ENCODE measurements at regions not wholly inside any gene's neighbourhood (a gene's known extent, or its start where the extent isn't known, plus 50 kb on each side); places are given as distances from the start of the nearest gene placed in this dataset.

DNA sequence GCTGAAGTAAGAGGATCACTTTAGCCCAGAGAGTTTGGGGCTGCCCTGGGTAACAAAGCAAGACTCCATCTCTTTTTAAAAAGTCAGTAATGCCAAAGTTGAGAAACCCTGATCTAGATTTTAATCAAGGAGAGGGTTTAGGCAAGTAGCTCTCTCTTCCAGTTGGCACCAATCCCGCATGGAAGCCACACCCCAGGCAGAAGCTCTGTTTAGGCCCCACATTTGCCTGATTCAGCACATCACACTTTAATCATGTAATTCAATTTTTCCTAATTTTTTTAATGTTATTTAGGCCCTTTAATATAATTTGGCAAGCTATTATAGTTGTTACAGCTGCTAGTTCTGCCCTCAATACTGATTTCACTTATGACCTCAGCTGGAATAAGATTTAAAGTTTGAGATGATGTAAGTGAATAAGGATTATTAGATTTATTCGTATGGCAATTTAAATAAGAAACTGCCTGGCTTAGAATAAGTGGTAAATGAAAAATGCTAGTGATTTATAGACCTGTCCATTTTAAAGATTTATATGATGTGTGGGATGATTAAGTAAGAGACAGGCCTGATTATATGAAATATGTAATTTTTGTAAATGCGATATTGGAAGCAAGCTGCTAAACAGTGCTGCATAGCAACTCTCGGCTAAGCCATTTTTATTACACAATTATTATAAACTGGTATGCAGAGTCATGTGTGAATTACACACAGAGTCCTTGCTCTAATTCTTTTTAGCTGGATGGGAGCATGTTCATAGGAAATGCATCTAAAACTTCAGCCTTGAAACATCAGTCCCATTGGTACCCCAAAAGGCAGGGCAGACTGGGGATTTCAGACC lies 80.2 kb upstream of the NFE2L3 start:
- Histone ChIP-seq H3K27me3 (ENCODE audit: control insufficient read depth, insufficient read depth, low read length) (peaks cover 4% of the 10 kb centered on the region), H3K4me3 (ENCODE audit: low read depth, low read length) (no peak overlapping the region), H3K27ac (ENCODE audit: low read depth, low read length) (no peak overlapping the region), H3K9me3 (ENCODE audit: control insufficient read depth, insufficient read depth, low read length) (no peaks in the 10 kb centered on the region)
- no peak for DNase-seq (ENCODE audit: low read depth, low spot score)
- ChIA-PET POLR2A (no interaction called here), CTCF (interaction anchor here (1.5 kb wide), 1 partner anchor 16 kb away, joined by 5 read pairs; no protein-coding TSS in a partner anchor)
- TF ChIP-seq, protein P1, sequence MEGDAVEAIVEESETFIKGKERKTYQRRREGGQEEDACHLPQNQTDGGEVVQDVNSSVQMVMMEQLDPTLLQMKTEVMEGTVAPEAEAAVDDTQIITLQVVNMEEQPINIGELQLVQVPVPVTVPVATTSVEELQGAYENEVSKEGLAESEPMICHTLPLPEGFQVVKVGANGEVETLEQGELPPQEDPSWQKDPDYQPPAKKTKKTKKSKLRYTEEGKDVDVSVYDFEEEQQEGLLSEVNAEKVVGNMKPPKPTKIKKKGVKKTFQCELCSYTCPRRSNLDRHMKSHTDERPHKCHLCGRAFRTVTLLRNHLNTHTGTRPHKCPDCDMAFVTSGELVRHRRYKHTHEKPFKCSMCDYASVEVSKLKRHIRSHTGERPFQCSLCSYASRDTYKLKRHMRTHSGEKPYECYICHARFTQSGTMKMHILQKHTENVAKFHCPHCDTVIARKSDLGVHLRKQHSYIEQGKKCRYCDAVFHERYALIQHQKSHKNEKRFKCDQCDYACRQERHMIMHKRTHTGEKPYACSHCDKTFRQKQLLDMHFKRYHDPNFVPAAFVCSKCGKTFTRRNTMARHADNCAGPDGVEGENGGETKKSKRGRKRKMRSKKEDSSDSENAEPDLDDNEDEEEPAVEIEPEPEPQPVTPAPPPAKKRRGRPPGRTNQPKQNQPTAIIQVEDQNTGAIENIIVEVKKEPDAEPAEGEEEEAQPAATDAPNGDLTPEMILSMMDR (IDR thresholded peaks at IDR 0.05; ENCODE audit: low read depth, low read length) = no peak

DNA sequence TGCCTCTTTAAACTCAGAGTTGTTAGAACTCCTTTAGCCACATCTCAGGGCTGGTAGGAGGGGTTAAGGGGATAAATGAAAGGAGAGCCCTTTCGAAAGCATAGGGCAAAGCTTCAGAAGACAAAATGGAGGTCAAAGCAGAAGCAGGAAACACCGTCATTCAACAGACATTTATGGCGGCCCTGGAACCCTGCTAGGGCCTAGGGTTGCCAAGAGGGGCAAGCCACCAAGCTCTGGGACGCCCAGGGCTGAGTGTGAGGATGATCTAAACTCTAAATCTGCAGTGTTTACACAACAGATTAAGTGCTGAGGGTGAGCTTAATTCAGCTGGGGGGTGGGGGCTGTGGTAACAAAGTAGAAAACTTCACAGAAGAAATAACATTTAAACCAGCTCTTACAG lies 79.0 kb upstream of the NFE2L3 start:
- H3K27me3 ChIP-seq (ENCODE audit: control insufficient read depth, insufficient read depth, low read length) = peaks cover 8% of the 10 kb centered on the region
- no peaks in the 10 kb centered on the region for H3K9me3 ChIP-seq (ENCODE audit: control insufficient read depth, insufficient read depth, low read length)
- TF ChIP-seq, protein P1 (IDR thresholded peaks at IDR 0.05; ENCODE audit: low read depth, low read length) = no peak
- POLR2A ChIA-PET = no interaction called here
- CTCF ChIA-PET = interaction anchor here (0.8 to 1.5 kb wide), 3 partner anchors 15 to 292 kb away, joined by 3 to 5 read pairs (median 4); no protein-coding TSS in a partner anchor
- no peak overlapping the region for H3K4me3 ChIP-seq (ENCODE audit: low read depth, low read length)
- DNase-seq (ENCODE audit: low read depth, low spot score) = no peak
- no peak overlapping the region for H3K27ac ChIP-seq (ENCODE audit: low read depth, low read length)

DNA sequence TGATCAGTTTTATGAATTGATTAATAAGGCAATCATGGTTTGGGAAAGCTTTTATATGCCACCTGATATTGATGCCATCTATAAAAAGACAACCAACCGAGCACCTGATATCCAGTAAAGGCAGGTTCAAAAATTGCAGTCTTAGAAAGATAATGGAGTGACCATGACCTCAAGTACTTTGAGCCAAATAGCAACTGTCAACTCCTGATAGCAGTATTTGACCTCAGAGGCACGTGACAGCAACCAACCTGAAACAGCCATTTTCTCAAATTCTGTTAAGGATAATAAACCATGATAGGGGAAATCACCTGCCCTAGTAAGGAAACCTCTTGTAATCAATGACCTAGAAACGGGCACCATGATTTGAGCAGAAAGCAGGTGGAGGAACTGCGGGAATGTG lies 77.1 kb upstream of the NFE2L3 start:
- CTCF ChIA-PET = interaction anchor here (1.0 kb wide), 1 partner anchor 16 kb away, joined by 3 read pairs; no protein-coding TSS in a partner anchor
- POLR2A ChIA-PET = no interaction called here
- Histone ChIP-seq H3K4me3 (ENCODE audit: low read depth, low read length) (no peak overlapping the region), H3K27ac (ENCODE audit: low read depth, low read length) (no peak overlapping the region), H3K9me3 (ENCODE audit: control insufficient read depth, insufficient read depth, low read length) (no peaks in the 10 kb centered on the region), H3K27me3 (ENCODE audit: control insufficient read depth, insufficient read depth, low read length) (peaks cover 21% of the 10 kb centered on the region)
- TF ChIP-seq, protein P1 (IDR thresholded peaks at IDR 0.05; ENCODE audit: low read depth, low read length) = no peak
- DNase-seq (ENCODE audit: low read depth, low spot score) = no peak

DNA sequence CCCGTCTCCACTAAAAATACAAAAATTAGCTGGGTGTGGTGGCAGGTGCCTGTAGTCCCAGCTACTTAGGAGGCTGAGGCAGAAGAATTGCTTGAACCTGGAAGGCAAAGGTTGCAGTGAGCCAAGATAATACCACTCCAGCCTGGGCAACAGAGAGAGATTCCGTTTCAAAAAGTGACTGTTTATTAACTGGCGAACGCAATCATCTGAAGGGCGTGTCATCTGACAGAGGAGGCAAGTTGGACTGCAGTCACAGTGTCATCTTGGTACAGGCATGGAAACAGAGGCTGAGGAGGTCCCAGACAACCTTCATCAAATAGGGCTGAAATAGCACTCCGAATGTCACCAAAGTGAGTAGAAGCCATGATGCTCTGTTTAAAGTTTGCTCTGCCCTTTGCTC lies 75.3 kb upstream of the NFE2L3 start:
- ChIA-PET CTCF (no interaction called here), POLR2A (no interaction called here)
- H3K9me3 ChIP-seq (ENCODE audit: control insufficient read depth, insufficient read depth, low read length) = no peaks in the 10 kb centered on the region
- DNase-seq (ENCODE audit: low read depth, low spot score) = no peak
- no peak overlapping the region for H3K27ac ChIP-seq (ENCODE audit: low read depth, low read length)
- no peak overlapping the region for H3K4me3 ChIP-seq (ENCODE audit: low read depth, low read length)
- H3K27me3 ChIP-seq (ENCODE audit: control insufficient read depth, insufficient read depth, low read length) = peaks cover 22% of the 10 kb centered on the region
- TF ChIP-seq, protein P1 (IDR thresholded peaks at IDR 0.05; ENCODE audit: low read depth, low read length) = no peak

Data from AG04450 (cell line).